HepG2 (cell line): ENCODE measurements at regions not wholly inside any gene's neighbourhood (a gene's known extent, or its start where the extent isn't known, plus 50 kb on each side); places are given as distances from the start of the nearest gene placed in this dataset.

ENCODE experiments used
- ATAC-seq: fragments of 200-7000 bp; cut with Tn5 transposase; 3 replicates; pipeline ENCODE4 v1.9.1; 2020; ENCODE audit warnings: mild to moderate bottlenecking, moderate library complexity
- BruUV-seq: library from RNA; stranded (reverse); fragments of 400-500 nt; replicated peaks from 2 replicates; lab custom pipeline; 2021; lab: Mats Ljungman, UMichigan
- CTCF ChIA-PET: fragments of 300-600 bp; formaldehyde crosslinking; extraction: SDS; loops from one replicate; lab custom pipeline; 2021; ENCODE audit warnings: low total read pairs, inconsistent platforms, low intra/inter-chr PET ratio; lab: Yijun Ruan, JAX
- POLR2A ChIA-PET: fragments of 350-600 bp; sonication (Branson Sonifier 250); formaldehyde crosslinking; loops from one replicate; lab custom pipeline; 2020; ENCODE audit warnings: antibody characterized with exemption, inconsistent platforms; lab: Yijun Ruan, JAX
- DNase-seq: peaks from one replicate; pipeline ENCODE4 v3.0.0-alpha.2; 2015; ENCODE audit warnings: low spot score
- FAIRE-seq: peaks from 3 replicates; lab custom pipeline; 2011; peaks lifted over from hg19 to GRCh38; lab: Jason Lieb, UNC
- H2AFZ ChIP-seq: one replicate; pipeline ENCODE4 v1.6.1; 2011; ENCODE audit warnings: low read length, inconsistent platforms
- H3K27ac ChIP-seq: fragments of 300-600 bp; 3 replicates; pipeline ENCODE4 v1.8.0; 2011; ENCODE audit warnings: mixed run types, mild to moderate bottlenecking, mixed read lengths, low read length, inconsistent platforms; ENCODE audit not compliant: insufficient read depth; ENCODE audit errors: extremely low read length
- H3K27me3 ChIP-seq, 2 experiments: fragments of 200-600 bp in 1 of 2; 2 replicates in 1 of 2; 3 replicates in 1 of 2; pipeline versions ENCODE4 v1.6.0 to v1.8.0; 2011; ENCODE audit warnings: low read length in 2 of 2, mild to moderate bottlenecking in 2 of 2, moderate library complexity in 2 of 2, inconsistent platforms in 1 of 2; ENCODE audit not compliant: insufficient read depth in 2 of 2, control insufficient read depth in 1 of 2
- H3K36me3 ChIP-seq, 2 experiments: fragments of 200-600 bp in 1 of 2; replicated peaks in 1 of 2; 2 replicates in 1 of 2; 3 replicates in 1 of 2; pipeline versions ENCODE4 v1.5.1 to v1.8.0; 2011; ENCODE audit warnings: low read length in 2 of 2, inconsistent platforms in 1 of 2; ENCODE audit not compliant: insufficient read depth in 2 of 2, control insufficient read depth in 1 of 2
- H3K4me1 ChIP-seq: 2 replicates; pipeline ENCODE4 v1.5.1; 2012; ENCODE audit warnings: low read length, inconsistent platforms; ENCODE audit not compliant: insufficient read depth
- H3K4me2 ChIP-seq: 2 replicates; pipeline ENCODE4 v1.6.0; 2011; ENCODE audit warnings: low read depth, low read length, inconsistent platforms
- H3K4me3 ChIP-seq, 3 experiments: fragments of 200-600 bp in 1 of 3; sonication (generic), shearing (Covaris generic) in 1 of 3; replicated peaks in 1 of 3; 2 replicates each; pipeline ENCODE4 v1.5.1; 2011 to 2016; ENCODE audit warnings: low read length in 3 of 3, inconsistent platforms in 2 of 3, low read depth in 2 of 3, mild to moderate bottlenecking in 2 of 3, control low read depth in 1 of 3, mixed read lengths in 1 of 3; ENCODE audit not compliant: insufficient read depth in 1 of 3
- H3K79me2 ChIP-seq: one replicate; pipeline ENCODE4 v1.6.1; 2011; ENCODE audit warnings: low read length, inconsistent platforms; ENCODE audit not compliant: insufficient read depth
- H3K9ac ChIP-seq: 2 replicates; pipeline ENCODE4 v1.6.0; 2011; ENCODE audit warnings: mild to moderate bottlenecking, low read depth, low read length, inconsistent platforms; ENCODE audit not compliant: insufficient read depth
- H3K9me3 ChIP-seq: 2 replicates; pipeline ENCODE4 v1.5.1; 2012; ENCODE audit warnings: mild to moderate bottlenecking, low read length
- H4K20me1 ChIP-seq: 2 replicates; pipeline ENCODE4 v1.6.0; 2011; ENCODE audit warnings: inconsistent platforms, mild to moderate bottlenecking, low read length, moderate library complexity; ENCODE audit not compliant: insufficient read depth
- BRD4 ChIP-seq: sonication (generic); formaldehyde crosslinking; IDR thresholded peaks from 2 replicates; pipeline ENCODE4 v1.4.0; 2020; ENCODE audit warnings: missing genetic modification reagents
- NFIC ChIP-seq: IDR thresholded peaks from 2 replicates; pipeline ENCODE4 v1.6.1; 2012; ENCODE audit warnings: mild to moderate bottlenecking, low read length, inconsistent platforms
- NR2C2 ChIP-seq: sonication (generic); formaldehyde crosslinking; IDR thresholded peaks from 2 replicates; pipeline ENCODE4 v1.4.0; 2020; ENCODE audit warnings: missing genetic modification reagents, mild to moderate bottlenecking, moderate library complexity, borderline replicate concordance
- SMC3 ChIP-seq: IDR thresholded peaks from 2 replicates; pipeline ENCODE4 v1.6.1; 2011; ENCODE audit warnings: low read length, improper control_type of control experiment
- ZNF790 ChIP-seq: sonication (generic); formaldehyde crosslinking; IDR thresholded peaks from 2 replicates; pipeline ENCODE4 v1.8.0; 2022; ENCODE audit warnings: missing genetic modification reagents, mild to moderate bottlenecking, borderline replicate concordance
- WGBS: methylation state at CpG from one replicate; pipeline ENCODE4 v1.1.6; 2017; ENCODE audit warnings: low lambda C conversion rate; 5-methylcytosine and 5-hydroxymethylcytosine counted together
- in situ Hi-C: cut with HindIII; loops from 2 replicates; pipeline ENCODE4 v1.10.0; 2017; ENCODE audit warnings: low pct_unique_long_range_greater_than_20kb; ENCODE audit not compliant: extremely low pct_ligation_motif_present
- intact Hi-C: fragments of 100-400 bp; cut with micrococcal nuclease; formaldehyde crosslinking; loops from one replicate; pipeline ENCODE4 v1.10.0; 2022; ENCODE audit not compliant: unreplicated experiment
- TF ChIP-seq, protein P1 (sequence below): sonication (generic); formaldehyde crosslinking; IDR thresholded peaks from 2 replicates; pipeline ENCODE4 v1.4.0; 2020; ENCODE audit warnings: missing genetic modification reagents
- TF ChIP-seq, protein P2 (sequence below), 2 experiments: sonication (generic) in 1 of 2; formaldehyde crosslinking in 1 of 2; IDR thresholded peaks; 2 replicates each; pipeline versions ENCODE4 v1.4.0 to v1.6.1; 2016 to 2020; ENCODE audit warnings: borderline replicate concordance in 1 of 2, low read depth in 1 of 2, mild to moderate bottlenecking in 1 of 2, missing genetic modification reagents in 1 of 2
- TF ChIP-seq, protein P3 (sequence below): sonication (generic); formaldehyde crosslinking; IDR thresholded peaks from 2 replicates; pipeline ENCODE4 v1.9.0; 2021; ENCODE audit warnings: missing genetic modification reagents, borderline replicate concordance

DNA sequence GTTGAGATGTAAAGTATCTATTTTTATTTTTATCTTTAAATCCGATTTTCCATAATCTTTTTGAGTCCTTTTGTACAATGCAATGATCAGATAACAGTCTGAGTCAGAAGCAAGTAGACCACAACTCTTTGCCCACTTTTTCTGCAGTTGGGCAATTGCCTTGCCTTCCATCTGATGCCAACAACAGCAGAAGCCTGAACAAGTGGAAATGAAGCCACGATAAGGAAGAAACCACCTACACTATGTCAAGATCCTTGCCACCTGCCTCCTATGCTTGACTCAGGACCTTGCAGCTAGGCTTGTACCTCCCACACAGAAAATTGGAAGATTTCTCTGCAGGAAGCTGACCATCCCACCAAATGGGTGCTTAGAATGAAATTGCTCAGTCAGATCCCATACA, 78.6 kb downstream of the ANXA1 start:
- Histone ChIP-seq H3K27me3 (no peaks in the 10 kb centered on the region), H4K20me1 (no peaks in the 10 kb centered on the region), H2AFZ (no peak overlapping the region), H3K79me2 (no peaks in the 10 kb centered on the region), H3K36me3 (no peaks in the 10 kb centered on the region), H3K4me1 (no peaks in the 10 kb centered on the region), H3K4me3 (no peak overlapping the region), H3K9me3 (no peaks in the 10 kb centered on the region), H3K27ac (no peak overlapping the region), H3K9ac (no peak overlapping the region), H3K4me2 (no peak overlapping the region)
- no peak for DNase-seq
- no TSS peak for BruUV-seq
- no peak for ATAC-seq
- in situ Hi-C loops: no loop called here
- no peak for FAIRE-seq
- ChIA-PET POLR2A (no interaction called here), CTCF (no interaction called here)
- WGBS: 0% methylated on average over 2 of the region's 2 CpGs
- intact Hi-C loops: no loop called here
- TF ChIP-seq BRD4 (CRISPR knock-in tag) (no peak), NR2C2 (no peak), NFIC (no peak), SMC3 (no peak), ZNF790 (CRISPR knock-in tag) (no peak)
- TF ChIP-seq, protein P1, sequence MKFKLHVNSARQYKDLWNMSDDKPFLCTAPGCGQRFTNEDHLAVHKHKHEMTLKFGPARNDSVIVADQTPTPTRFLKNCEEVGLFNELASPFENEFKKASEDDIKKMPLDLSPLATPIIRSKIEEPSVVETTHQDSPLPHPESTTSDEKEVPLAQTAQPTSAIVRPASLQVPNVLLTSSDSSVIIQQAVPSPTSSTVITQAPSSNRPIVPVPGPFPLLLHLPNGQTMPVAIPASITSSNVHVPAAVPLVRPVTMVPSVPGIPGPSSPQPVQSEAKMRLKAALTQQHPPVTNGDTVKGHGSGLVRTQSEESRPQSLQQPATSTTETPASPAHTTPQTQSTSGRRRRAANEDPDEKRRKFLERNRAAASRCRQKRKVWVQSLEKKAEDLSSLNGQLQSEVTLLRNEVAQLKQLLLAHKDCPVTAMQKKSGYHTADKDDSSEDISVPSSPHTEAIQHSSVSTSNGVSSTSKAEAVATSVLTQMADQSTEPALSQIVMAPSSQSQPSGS (CRISPR knock-in tag): no peak
- TF ChIP-seq, protein P2, sequence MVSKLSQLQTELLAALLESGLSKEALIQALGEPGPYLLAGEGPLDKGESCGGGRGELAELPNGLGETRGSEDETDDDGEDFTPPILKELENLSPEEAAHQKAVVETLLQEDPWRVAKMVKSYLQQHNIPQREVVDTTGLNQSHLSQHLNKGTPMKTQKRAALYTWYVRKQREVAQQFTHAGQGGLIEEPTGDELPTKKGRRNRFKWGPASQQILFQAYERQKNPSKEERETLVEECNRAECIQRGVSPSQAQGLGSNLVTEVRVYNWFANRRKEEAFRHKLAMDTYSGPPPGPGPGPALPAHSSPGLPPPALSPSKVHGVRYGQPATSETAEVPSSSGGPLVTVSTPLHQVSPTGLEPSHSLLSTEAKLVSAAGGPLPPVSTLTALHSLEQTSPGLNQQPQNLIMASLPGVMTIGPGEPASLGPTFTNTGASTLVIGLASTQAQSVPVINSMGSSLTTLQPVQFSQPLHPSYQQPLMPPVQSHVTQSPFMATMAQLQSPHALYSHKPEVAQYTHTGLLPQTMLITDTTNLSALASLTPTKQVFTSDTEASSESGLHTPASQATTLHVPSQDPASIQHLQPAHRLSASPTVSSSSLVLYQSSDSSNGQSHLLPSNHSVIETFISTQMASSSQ (IDR thresholded peaks at IDR 0.05; ENCODE audit: low read depth): no peak
- TF ChIP-seq, protein P2 (CRISPR knock-in tag; IDR thresholded peaks at IDR 0.05; ENCODE audit: borderline replicate concordance): no peak
- TF ChIP-seq, protein P3, sequence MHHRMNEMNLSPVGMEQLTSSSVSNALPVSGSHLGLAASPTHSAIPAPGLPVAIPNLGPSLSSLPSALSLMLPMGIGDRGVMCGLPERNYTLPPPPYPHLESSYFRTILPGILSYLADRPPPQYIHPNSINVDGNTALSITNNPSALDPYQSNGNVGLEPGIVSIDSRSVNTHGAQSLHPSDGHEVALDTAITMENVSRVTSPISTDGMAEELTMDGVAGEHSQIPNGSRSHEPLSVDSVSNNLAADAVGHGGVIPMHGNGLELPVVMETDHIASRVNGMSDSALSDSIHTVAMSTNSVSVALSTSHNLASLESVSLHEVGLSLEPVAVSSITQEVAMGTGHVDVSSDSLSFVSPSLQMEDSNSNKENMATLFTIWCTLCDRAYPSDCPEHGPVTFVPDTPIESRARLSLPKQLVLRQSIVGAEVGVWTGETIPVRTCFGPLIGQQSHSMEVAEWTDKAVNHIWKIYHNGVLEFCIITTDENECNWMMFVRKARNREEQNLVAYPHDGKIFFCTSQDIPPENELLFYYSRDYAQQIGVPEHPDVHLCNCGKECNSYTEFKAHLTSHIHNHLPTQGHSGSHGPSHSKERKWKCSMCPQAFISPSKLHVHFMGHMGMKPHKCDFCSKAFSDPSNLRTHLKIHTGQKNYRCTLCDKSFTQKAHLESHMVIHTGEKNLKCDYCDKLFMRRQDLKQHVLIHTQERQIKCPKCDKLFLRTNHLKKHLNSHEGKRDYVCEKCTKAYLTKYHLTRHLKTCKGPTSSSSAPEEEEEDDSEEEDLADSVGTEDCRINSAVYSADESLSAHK (CRISPR knock-in tag): no peak
